ENCODE measurements at regions not wholly inside any gene's neighbourhood (a gene's known extent, or its start where the extent isn't known, plus 50 kb on each side); places are given as distances from the start of the nearest gene placed in this dataset.

DNA sequence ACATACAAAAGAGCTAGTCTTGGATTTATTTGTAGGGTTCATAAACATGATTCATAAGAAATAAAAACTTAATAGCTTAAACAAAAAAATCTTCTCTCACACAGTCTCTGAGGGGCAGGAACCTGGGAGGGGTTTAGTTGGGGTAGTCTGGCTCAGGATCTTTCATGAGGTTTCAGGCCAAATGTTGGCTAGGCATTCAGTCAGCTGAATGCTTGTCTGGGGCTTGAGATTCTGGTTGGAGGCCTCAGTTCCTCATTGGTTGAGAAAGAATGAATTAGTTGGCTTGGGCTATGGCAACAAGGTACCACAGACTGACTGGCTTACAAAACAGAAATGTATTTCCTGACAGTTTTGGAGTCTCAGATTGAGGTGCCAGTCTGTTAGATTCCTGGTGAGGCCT is 74.3 kb downstream of the ANKRD7 start:
- H3K36me3 ChIP-seq (replicated peaks) = no peaks in the 10 kb centered on the region
- no peaks in the 10 kb centered on the region for H3K4me1 ChIP-seq

DNA sequence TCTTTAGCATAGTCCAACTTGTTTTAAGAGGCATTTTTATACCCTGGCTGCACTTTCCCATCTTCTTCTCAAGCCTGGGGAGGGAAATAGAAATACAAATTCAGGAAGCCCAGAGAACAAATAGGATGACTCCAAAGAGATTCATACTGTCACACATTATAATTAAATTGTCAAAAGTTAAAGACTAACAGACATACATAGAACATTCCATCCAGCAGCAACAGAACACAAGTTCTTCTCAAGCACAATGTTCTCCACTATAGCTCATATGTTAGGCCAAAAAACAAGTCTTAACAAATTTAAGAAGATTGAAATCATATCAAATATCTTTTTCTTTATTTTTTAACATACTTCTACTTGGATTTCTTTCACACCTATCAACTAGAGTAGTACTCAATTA is 75.7 kb downstream of the ANKRD7 start:
- Histone ChIP-seq H3K36me3 (replicated peaks) (no peaks in the 10 kb centered on the region), H3K9me3 (no peaks in the 10 kb centered on the region), H3K4me3 (no peak overlapping the region), H3K4me1 (no peaks in the 10 kb centered on the region), H3K27me3 (ENCODE audit: low read depth) (no peaks in the 10 kb centered on the region)
- in situ Hi-C loops (cut with MboI; ENCODE audit: low sequenced_read_pairs) = no loop called here
- DNase-seq (ENCODE audit: low spot score in 2 of 2) = no peak

More for the DNA sequence above, 74.3 kb downstream of the ANKRD7 start:
- Histone ChIP-seq H3K4me3 (no peak overlapping the region), H3K9me3 (no peaks in the 10 kb centered on the region), H3K27me3 (ENCODE audit: low read depth) (no peaks in the 10 kb centered on the region)
- DNase-seq (ENCODE audit: low spot score in 2 of 2) = no peak
- in situ Hi-C loops (cut with MboI; ENCODE audit: low sequenced_read_pairs) = no loop called here

DNA sequence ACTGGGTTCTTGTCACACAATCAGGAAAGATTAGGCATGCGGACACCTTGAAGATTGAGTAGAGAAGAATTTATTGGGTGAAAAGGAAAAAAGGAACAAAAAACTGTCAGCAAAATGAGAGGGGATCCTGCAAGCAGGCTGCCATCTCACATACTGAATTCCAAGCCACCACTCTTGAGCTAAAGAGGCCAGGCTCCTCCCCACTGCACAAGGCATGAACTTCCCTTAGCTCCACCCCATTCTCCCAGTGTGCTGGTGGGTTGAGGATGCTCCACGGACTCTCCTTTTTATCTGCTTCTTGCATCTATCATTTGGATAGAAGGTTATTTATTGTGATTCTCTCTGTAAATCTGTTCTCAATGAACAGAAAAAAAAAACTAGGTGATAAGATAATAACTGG is 79.6 kb downstream of the ANKRD7 start:
- H3K4me1 ChIP-seq = no peaks in the 10 kb centered on the region
- DNase-seq (ENCODE audit: low spot score in 2 of 2) = no peak
- in situ Hi-C loops (cut with MboI; ENCODE audit: low sequenced_read_pairs) = no loop called here

DNA sequence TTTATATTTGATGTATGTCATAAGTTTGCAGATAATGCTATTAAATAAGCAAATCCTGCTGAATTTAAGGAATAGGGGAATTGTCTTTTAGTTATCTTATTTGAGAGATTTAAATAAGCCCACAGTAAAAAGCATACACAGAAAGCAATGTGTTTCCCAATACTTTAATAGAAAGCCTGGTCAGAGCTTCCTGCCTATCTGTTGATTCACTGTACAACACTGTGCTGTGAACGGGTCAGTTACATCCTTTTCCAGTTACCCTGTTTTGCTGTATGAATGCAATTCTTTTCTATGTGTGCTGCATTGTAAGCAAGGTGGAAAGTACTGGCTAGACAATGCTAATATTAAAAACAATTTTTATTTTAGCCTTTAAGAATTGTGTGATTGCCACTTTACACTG is 81.2 kb downstream of the ANKRD7 start:
- no peak for DNase-seq (ENCODE audit: low spot score in 2 of 2)
- Histone ChIP-seq H3K9me3 (no peaks in the 10 kb centered on the region), H3K36me3 (replicated peaks) (no peaks in the 10 kb centered on the region), H3K4me1 (no peaks in the 10 kb centered on the region), H3K4me3 (no peak overlapping the region), H3K27me3 (ENCODE audit: low read depth) (no peaks in the 10 kb centered on the region)
- in situ Hi-C loops (cut with MboI; ENCODE audit: low sequenced_read_pairs) = no loop called here

More for the DNA sequence above, 79.6 kb downstream of the ANKRD7 start:
- Histone ChIP-seq H3K9me3 (no peaks in the 10 kb centered on the region), H3K27me3 (ENCODE audit: low read depth) (no peaks in the 10 kb centered on the region), H3K36me3 (replicated peaks) (no peaks in the 10 kb centered on the region), H3K4me3 (no peak overlapping the region)

DNA sequence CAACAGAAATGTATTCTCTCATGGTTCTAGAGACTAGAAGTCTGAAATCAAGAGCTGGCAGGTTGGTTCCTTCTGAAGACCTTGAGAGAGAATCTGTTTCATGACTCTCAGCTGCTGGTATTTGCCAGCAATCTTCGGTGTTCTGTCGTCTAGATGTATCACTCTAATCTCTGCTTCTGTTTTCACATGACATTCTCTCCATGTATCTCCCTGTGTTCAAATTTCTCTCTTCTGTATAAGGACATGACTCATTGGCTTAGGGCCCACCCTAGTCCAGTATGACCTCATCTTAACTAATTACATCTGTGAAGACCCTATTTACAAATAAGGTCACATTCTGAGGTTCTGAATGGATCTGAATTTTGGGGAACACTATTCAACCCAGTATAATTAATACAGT is 82.3 kb downstream of the ANKRD7 start:
- H3K27me3 ChIP-seq (ENCODE audit: low read depth) = no peaks in the 10 kb centered on the region
- no peaks in the 10 kb centered on the region for H3K9me3 ChIP-seq
- no peak for DNase-seq (ENCODE audit: low spot score in 2 of 2)
- no peak overlapping the region for H3K4me3 ChIP-seq
- in situ Hi-C loops (cut with MboI; ENCODE audit: low sequenced_read_pairs) = no loop called here
- H3K36me3 ChIP-seq (replicated peaks) = no peaks in the 10 kb centered on the region
- H3K4me1 ChIP-seq = no peaks in the 10 kb centered on the region

DNA sequence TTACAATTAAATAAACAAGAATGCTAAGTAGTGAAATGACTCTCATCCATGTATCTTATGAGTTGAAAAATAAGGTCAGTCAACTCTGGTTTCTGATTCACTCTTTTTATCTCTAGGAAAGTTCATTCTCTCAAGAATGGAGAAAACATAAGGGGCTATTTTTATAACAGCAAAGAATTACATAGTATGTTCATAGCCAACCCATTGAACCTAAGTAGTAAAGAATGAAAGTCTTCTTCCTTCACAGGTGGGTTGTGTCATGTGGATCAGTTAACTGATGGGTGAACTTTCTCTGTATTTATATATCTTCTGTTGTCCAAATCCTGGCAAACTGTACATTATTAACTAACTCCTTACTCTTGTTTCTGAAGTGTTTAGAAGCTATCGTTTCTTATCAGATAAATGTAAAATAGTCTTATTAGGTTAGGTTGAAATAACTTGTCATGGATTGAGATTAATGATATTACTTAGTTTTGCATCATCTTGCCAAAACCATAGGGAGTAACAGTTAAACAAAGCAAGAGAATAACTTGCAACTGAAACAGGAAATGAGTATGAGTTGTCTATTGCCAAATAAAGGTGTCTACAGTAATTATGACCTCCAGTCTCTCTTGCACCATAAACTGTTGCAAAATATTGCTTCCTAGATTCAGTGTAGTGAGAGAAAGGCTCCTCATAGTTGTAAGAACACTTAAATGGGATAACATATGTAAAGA is 86.8 kb downstream of the ANKRD7 start:
- DNase-seq (ENCODE audit: low spot score in 2 of 2) = no peak
- no peaks in the 10 kb centered on the region for H3K36me3 ChIP-seq (replicated peaks)
- no peaks in the 10 kb centered on the region for H3K9me3 ChIP-seq
- in situ Hi-C loops (cut with MboI; ENCODE audit: low sequenced_read_pairs) = no loop called here
- H3K27me3 ChIP-seq (ENCODE audit: low read depth) = no peaks in the 10 kb centered on the region
- H3K4me3 ChIP-seq = no peak overlapping the region
- H3K4me1 ChIP-seq = no peaks in the 10 kb centered on the region

DNA sequence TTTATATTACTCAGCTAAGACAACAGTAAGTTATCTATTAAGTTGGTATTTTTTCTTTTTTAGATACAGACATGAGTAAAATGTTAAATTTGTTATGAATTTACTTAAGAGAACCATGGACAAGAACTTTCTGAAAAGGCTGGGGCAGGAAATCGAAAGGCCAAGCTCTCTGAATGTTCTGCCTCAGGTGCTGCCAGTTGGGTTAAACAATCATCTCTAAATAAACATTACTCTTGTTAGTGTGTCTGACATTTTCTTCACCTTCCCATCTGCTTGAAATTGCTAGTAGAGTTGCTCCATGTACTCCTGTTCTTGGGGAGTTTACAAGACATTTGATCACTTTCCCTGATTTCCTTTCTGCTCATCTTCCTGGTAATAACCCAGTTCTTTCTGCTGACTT is 87.5 kb downstream of the ANKRD7 start:
- in situ Hi-C loops (cut with MboI; ENCODE audit: low sequenced_read_pairs) = no loop called here
- Histone ChIP-seq H3K36me3 (replicated peaks) (no peaks in the 10 kb centered on the region), H3K9me3 (no peaks in the 10 kb centered on the region), H3K4me1 (no peaks in the 10 kb centered on the region), H3K27me3 (ENCODE audit: low read depth) (no peaks in the 10 kb centered on the region), H3K4me3 (no peak overlapping the region)
- no peak for DNase-seq (ENCODE audit: low spot score in 2 of 2)

DNA sequence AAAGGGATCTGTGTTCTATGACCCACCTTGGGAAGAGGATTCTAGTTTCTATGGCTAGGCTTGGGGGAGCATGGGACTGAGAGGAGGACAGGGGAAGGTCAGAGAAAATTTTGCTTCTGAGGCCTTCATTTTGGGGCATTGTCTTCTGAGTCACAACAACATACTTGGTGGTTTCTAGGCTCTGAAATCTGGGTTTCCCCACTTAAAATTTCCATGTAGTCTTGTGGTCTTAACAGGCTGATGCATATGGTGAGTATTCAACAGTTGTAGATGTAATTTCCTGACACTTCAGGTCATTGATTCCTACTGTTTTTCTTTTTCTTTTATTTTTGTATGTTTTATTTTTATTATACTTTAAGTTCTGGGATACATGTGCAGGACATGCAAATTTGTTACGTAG is 88.5 kb downstream of the ANKRD7 start:
- H3K4me1 ChIP-seq = no peaks in the 10 kb centered on the region
- in situ Hi-C loops (cut with MboI; ENCODE audit: low sequenced_read_pairs) = no loop called here
- no peak for DNase-seq (ENCODE audit: low spot score in 2 of 2)

DNA sequence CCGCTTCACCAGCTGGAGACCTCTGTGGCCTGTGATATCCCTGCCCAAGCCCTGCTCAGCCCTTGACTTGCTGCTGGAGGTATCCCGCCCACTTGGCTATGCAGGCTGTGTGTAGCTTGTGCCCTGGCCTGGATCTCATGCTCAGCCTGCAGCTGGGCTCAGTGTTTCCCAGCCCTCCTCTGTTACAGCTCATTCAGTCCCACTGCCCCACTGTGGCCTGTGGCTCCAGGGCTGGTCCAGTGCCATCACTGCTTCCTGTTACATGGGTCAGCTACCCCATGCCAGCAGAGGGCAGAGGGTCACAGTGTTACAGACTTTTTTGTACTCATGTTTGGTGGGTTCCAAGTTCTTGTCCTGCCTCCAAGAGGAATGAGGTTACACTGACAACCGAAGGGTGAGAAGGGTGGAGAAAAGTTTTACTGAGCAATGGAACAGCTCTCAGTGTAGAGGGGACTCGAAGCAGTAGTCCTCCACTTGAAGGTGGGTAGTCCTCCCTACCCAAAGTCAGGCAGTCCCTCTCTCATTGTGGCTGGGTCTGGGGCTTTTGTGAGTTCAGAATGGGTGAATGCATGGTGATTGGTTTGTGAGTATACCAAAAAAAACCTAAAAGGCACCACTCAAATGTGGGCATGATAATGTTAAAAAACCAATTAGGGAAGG is 100.4 kb downstream of the ANKRD7 start:
- H3K4me1 ChIP-seq = no peaks in the 10 kb centered on the region
- in situ Hi-C loops (cut with MboI; ENCODE audit: low sequenced_read_pairs) = no loop called here
- H3K9me3 ChIP-seq = no peaks in the 10 kb centered on the region
- no peaks in the 10 kb centered on the region for H3K36me3 ChIP-seq (replicated peaks)
- peaks cover 2% of the 10 kb centered on the region; the same call in 1 of the 2 replicates for H3K27me3 ChIP-seq (ENCODE audit: low read depth)
- no peak for DNase-seq (ENCODE audit: low spot score in 2 of 2)
- no peak overlapping the region for H3K4me3 ChIP-seq

More for the DNA sequence above, 88.5 kb downstream of the ANKRD7 start:
- Histone ChIP-seq H3K9me3 (no peaks in the 10 kb centered on the region), H3K4me3 (no peak overlapping the region), H3K27me3 (ENCODE audit: low read depth) (no peaks in the 10 kb centered on the region), H3K36me3 (replicated peaks) (no peaks in the 10 kb centered on the region)

DNA sequence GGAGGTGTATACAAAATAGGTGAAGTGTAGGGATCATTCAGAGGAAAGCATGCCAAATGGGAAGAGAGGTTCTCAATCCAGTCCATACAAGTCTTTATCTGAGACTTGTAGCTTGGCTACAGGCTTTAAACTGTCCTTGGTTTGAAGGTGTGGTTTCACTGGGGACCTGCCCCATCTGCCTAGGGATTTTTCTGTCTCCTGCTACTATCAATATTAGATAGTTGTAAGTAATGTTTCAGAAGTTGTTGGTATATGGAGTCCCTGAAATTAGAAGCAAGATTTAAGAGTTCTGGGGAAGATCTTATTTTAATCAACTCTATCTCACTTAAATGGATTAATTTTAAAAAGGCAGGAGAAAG is 100.9 kb downstream of the ANKRD7 start:
- Histone ChIP-seq H3K4me1 (no peaks in the 10 kb centered on the region), H3K27me3 (ENCODE audit: low read depth) (peaks cover 2% of the 10 kb centered on the region; the same call in 1 of the 2 replicates), H3K4me3 (no peak overlapping the region), H3K36me3 (replicated peaks) (no peaks in the 10 kb centered on the region), H3K9me3 (no peaks in the 10 kb centered on the region)
- in situ Hi-C loops (cut with MboI; ENCODE audit: low sequenced_read_pairs) = no loop called here
- DNase-seq (ENCODE audit: low spot score in 2 of 2) = no peak

DNA sequence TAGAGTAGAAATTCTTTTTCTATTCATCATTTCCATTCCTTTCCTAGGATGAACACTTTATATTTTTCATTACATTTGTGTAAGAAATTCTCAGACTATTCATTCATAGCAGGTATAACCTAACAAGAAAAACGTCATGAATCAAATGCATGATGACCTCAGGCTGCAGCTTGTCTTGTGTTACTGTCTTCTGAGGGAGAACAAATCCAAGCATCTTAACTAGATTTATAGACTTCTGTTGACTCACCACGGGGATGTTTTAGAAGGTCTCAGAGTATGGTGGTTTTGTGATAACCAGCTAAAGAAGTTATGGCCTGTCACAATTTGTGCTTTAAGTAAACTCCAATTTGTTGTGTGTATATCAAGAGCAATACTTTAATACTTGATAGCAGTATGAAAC is 102.7 kb downstream of the ANKRD7 start:
- no peaks in the 10 kb centered on the region for H3K9me3 ChIP-seq
- no peak for DNase-seq (ENCODE audit: low spot score in 2 of 2)
- no peaks in the 10 kb centered on the region for H3K4me1 ChIP-seq
- H3K27me3 ChIP-seq (ENCODE audit: low read depth) = peaks cover 2% of the 10 kb centered on the region; the same call in 1 of the 2 replicates
- no peak overlapping the region for H3K4me3 ChIP-seq
- H3K36me3 ChIP-seq (replicated peaks) = no peaks in the 10 kb centered on the region
- in situ Hi-C loops (cut with MboI; ENCODE audit: low sequenced_read_pairs) = no loop called here

DNA sequence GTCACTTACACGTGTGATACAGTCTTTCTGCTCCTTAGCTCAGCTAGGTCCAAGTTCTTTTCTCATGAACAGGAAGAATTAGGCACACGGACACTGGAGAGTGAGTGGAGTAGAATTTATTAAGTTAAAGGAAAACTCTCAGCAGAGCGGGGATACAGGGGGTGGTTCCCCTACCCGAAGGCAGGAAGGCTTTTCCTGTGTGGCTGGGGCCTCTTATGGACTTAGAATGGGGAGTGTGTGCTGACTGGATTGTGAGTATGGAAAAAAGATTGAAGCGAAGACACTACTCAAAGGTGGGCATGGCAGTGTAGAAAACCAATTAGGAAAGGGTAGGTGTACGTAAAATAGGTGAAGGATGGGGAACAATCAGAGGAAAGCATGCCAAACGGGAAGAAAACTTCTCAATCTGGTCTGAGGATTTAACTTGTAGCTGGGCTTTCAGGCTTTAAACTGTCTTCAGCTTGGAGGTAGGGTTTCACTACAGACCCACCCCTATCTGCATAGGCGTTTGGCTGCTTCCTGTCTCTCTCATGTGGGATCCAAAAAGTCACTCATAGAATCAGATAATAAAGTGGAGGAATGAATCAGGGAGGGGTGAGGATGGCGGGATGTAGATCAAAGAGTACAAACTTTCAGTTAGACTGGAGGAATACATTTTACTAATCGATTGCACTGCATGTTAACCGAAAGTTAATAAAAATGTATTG is 104.2 kb downstream of the ANKRD7 start:
- no peaks in the 10 kb centered on the region for H3K4me1 ChIP-seq
- no peak for DNase-seq (ENCODE audit: low spot score in 2 of 2)
- in situ Hi-C loops (cut with MboI; ENCODE audit: low sequenced_read_pairs) = no loop called here
- H3K4me3 ChIP-seq = no peak overlapping the region
- no peaks in the 10 kb centered on the region for H3K36me3 ChIP-seq (replicated peaks)
- no peaks in the 10 kb centered on the region for H3K9me3 ChIP-seq
- H3K27me3 ChIP-seq (ENCODE audit: low read depth) = peaks cover 2% of the 10 kb centered on the region; the same call in 1 of the 2 replicates

DNA sequence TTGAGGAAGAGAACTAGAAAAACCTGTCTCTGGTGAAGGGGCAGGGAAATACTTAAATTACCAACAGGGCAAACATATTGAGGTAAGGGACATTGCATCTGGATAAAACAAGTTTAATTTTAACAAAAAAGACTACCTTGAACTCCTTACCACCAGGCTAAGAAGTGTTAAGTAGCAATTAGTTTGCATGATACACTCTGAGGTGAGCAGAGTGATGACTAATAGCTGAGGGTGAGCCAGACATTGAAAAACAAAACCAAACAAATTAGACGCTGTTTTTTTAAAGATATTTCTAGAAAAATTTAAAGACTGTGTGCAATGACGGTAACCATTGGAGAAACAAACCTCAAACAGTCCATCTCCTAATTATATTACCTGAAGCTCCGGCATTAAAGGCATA is 105.9 kb downstream of the ANKRD7 start:
- in situ Hi-C loops (cut with MboI; ENCODE audit: low sequenced_read_pairs) = no loop called here
- DNase-seq (ENCODE audit: low spot score in 2 of 2) = no peak
- no peaks in the 10 kb centered on the region for H3K9me3 ChIP-seq

DNA sequence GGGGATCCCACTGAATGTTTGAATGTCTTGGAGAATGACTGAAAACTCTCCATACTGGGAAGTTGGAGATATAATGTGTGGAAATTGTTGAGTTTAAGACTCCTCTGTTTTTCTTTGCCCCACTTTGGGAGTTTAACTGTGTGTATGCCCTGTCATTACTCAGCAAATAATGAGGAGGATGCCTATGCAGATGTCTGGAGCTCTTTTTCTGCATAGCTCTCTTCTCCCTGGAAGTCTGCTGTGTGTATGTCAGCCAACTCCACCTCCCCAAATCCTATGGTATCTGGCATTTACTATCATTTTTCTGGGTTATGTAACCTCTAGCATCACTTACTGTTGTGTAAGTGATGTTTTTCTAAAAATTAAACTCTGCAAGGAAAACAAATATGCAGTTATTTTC is 122.2 kb downstream of the ANKRD7 start:
- Histone ChIP-seq H3K27me3 (ENCODE audit: low read depth) (no peaks in the 10 kb centered on the region), H3K4me1 (no peaks in the 10 kb centered on the region), H3K36me3 (replicated peaks) (no peaks in the 10 kb centered on the region), H3K9me3 (no peaks in the 10 kb centered on the region), H3K4me3 (no peak overlapping the region)
- in situ Hi-C loops (cut with MboI; ENCODE audit: low sequenced_read_pairs) = no loop called here
- DNase-seq (ENCODE audit: low spot score in 2 of 2) = no peak

More for the DNA sequence above, 105.9 kb downstream of the ANKRD7 start:
- Histone ChIP-seq H3K36me3 (replicated peaks) (no peaks in the 10 kb centered on the region), H3K27me3 (ENCODE audit: low read depth) (no peaks in the 10 kb centered on the region), H3K4me3 (no peak overlapping the region), H3K4me1 (no peaks in the 10 kb centered on the region)
